ENCODE measurements at regions not wholly inside any gene's neighbourhood (a gene's known extent, or its start where the extent isn't known, plus 50 kb on each side); places are given as distances from the start of the nearest gene placed in this dataset.

- TF ChIP-seq, protein P1, sequence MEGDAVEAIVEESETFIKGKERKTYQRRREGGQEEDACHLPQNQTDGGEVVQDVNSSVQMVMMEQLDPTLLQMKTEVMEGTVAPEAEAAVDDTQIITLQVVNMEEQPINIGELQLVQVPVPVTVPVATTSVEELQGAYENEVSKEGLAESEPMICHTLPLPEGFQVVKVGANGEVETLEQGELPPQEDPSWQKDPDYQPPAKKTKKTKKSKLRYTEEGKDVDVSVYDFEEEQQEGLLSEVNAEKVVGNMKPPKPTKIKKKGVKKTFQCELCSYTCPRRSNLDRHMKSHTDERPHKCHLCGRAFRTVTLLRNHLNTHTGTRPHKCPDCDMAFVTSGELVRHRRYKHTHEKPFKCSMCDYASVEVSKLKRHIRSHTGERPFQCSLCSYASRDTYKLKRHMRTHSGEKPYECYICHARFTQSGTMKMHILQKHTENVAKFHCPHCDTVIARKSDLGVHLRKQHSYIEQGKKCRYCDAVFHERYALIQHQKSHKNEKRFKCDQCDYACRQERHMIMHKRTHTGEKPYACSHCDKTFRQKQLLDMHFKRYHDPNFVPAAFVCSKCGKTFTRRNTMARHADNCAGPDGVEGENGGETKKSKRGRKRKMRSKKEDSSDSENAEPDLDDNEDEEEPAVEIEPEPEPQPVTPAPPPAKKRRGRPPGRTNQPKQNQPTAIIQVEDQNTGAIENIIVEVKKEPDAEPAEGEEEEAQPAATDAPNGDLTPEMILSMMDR (conservative IDR thresholded peaks at IDR 0.05; ENCODE audit: low read length) = no peak
- no peak for TF ChIP-seq EZH2phosphoT487 (IDR thresholded peaks at IDR 0.05; ENCODE audit: borderline replicate concordance, low read depth, low read length)
Measured at GRCh38 chr3:18288243-18288642, 136.9 kb downstream of the SATB1 start.
